Gastrocnemius medialis (tissue), 4 donors: ENCODE measurements at regions not wholly inside any gene's neighbourhood (a gene's known extent, or its start where the extent isn't known, plus 50 kb on each side); places are given as distances from the start of the nearest gene placed in this dataset.

ENCODE experiments used
- CTCF ChIP-seq, 5 experiments: fragments of 450-650 bp in 3 of 5; fragments of 200-600 bp in 2 of 5; sonication (generic) in 2 of 5; IDR thresholded peaks in 4 of 5; conservative IDR thresholded peaks in 1 of 5; 1 replicate in 4 of 5; 2 replicates in 1 of 5; pipeline ENCODE4 v1.5.1; 2016 to 2019; ENCODE audit warnings: antibody characterized with exemption in 5 of 5, mild to moderate bottlenecking in 3 of 5, moderate library complexity in 3 of 5
- POLR2A ChIP-seq, 2 donors: fragments of 450-650 bp; IDR thresholded peaks; one replicate each; pipeline ENCODE4 v1.6.1; 2017; ENCODE audit warnings: antibody characterized with exemption in 2 of 2, mild to moderate bottlenecking in 2 of 2, moderate library complexity in 2 of 2

DNA sequence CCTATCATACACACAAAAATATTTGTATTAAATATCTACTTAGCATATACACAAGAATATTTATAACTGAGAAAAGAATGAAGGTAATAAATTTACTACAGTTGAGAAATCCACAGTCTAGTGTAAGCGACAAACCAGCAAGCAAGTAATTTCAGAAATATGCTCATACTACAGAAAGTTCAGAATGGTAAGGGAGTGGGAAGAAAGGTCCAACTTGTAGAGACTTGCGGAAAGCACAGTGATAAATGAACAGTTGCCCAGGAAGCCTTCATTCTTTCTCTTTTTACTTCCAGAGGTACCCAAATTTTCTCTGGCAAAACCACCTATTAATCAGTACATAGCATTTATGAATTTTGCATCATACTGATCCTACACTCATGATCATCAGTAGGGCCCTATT, 438.1 kb upstream of the PCDH10 start:
- TF ChIP-seq CTCF (IDR thresholded peaks at IDR 0.05 in 4 of 5, conservative IDR thresholded peaks at IDR 0.05 in 1 of 5) (no peak), POLR2A (IDR thresholded peaks at IDR 0.05) (no peak)
